ENCODE measurements at regions not wholly inside any gene's neighbourhood (a gene's known extent, or its start where the extent isn't known, plus 50 kb on each side); places are given as distances from the start of the nearest gene placed in this dataset.
"Not testable (repeated sequence)": the region's sequence is repeated elsewhere in the genome, so short reads cannot be mapped to it uniquely, and the experiment has no call there.

DNA sequence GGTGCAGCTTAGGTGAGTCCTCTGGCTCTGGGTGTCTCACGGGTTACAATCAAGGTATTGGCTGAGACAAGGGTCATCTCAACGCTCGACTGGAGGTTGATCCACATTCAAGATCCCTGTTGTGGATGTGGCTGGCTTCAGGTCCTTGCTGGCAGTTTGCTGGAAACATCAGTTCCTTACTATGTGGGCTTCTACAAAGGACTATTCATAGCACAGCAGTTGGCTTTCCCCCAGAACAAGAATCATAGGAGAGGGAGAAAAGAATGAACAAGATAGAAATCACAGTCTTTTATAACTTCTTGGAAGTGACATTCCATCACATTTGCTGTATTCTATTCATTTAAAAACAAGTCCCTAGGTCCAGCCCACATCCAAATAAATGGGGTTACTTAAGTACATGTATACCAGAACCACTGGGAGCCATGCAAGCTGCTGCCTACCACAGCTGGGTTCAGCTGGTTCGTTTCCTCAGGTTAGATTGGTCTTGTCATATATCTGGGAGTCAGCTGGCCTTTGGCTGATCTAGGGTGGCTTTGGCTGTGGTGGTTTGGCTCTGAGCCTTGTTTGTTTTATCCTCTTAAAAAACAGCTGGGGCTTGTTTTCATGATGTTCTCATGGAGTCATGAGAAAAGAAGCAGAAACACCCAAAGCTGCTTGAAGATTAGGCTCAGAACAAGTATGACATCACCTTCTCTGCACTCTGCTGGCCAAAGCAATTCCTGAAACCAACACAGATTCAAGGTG is 433.2 kb upstream of the SPTLC3 start:
- intact Hi-C loops (cut with micrococcal nuclease) = no loop called here

DNA sequence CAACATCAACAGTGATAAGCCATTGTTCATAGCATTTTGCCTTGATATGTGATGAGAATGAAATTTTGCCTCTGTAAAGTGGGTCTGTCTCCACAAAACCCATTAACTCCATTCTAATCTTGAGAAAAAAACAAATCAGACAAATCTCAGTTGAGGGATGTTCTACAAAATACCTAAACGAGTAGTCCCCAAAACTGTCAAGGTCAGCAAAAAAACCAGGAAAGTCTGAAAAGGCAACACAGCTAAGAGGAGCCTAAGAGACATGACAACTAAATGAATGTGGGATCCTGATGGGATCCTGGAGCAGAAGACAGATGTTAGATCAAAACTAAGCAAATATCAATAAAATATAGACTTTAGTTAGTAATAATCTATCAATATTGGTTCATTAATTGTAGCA is 431.6 kb upstream of the SPTLC3 start:
- intact Hi-C loops (cut with micrococcal nuclease) = no loop called here

DNA sequence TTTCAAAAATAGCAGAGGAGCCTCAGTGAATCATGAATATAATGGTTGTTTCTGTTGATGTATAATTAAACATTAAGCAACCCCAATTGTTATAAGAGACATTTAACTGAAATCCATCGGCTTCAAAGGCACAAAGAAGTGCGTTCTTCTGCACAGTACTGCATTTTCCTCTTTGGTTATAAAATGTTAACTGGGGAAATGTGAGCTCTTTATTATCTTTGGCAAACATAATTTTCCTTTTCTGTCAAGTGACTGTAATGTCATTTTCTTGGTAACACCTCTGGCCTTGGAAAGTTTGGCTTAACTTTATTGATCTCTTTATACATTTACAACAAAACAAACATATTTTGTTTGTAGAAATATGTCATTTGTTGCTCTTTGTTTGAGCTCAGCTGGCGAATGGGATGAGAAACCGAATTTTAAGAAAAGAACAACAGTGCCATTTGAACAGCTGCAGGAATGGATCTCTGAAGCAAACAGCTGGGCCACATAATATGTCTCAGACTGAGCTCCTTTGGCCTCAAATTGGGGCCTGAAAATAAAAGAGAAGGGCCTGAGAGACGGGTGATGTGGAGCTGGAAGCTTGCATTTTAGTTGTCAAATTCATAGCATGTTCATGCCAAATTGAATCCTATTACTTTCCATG is 427.0 kb upstream of the SPTLC3 start:
- intact Hi-C loops (cut with micrococcal nuclease) = no loop called here

DNA sequence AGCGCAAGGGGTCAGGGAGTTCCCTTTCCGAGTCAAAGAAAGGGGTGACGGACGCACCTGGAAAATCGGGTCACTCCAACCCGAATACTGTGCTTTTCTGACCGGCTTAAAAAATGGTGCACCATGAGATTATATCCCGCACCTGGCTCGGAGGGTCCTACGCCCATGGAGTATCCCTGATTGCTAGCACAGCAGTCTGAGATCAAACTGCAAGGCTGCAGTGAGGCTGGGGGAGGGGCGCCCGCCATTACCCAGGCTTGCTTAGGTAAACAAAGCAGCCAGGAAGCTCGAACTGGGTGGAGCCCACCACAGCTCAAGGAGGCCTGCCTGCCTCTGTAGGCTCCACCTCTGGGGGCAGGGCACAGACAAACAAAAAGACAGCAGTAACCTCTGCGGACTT is 426.1 kb upstream of the SPTLC3 start:
- intact Hi-C loops (cut with micrococcal nuclease) = not testable (repeated sequence)

GRCh38 chr20:12591949-12592470 is 416.8 kb upstream of the SPTLC3 start:
- intact Hi-C loops (cut with micrococcal nuclease) = no loop called here

- intact Hi-C loops (cut with micrococcal nuclease) = no loop called here
Observed at GRCh38 chr20:12592756-12593155, 416.0 kb upstream of the SPTLC3 start.

DNA sequence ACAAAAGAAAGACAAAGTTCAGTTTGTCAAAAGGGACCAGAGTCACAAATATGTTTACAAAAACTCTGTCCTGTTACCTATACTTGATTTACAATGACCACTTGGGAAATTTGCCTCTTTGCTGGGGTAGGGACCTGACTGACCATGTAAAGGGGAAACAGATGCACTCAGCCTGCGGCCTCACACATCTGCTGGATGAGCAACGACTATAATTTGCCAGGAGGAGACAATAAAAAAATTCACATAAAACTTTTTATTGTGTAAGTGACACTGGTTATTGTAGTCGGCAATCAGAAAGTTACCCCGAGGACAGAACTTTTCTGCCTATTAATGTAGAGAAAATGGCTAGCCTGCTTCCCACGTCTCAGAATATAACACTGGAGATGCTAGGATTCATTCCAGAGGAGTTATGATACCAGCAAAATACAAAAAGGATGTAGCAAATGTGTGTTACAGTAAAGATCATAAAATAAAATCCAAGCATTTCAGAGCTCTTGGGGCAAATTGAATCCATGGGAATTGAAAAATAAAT is 415.4 kb upstream of the SPTLC3 start:
- intact Hi-C loops (cut with micrococcal nuclease) = no loop called here

- intact Hi-C loops (cut with micrococcal nuclease) = no loop called here
Observed at GRCh38 chr20:12594410-12595088, 414.2 kb upstream of the SPTLC3 start.

GRCh38 chr20:12595841-12596240 is 412.9 kb upstream of the SPTLC3 start:
- intact Hi-C loops (cut with micrococcal nuclease) = no loop called here

GRCh38 chr20:12596863-12597262 is 411.9 kb upstream of the SPTLC3 start:
- intact Hi-C loops (cut with micrococcal nuclease) = no loop called here

DNA sequence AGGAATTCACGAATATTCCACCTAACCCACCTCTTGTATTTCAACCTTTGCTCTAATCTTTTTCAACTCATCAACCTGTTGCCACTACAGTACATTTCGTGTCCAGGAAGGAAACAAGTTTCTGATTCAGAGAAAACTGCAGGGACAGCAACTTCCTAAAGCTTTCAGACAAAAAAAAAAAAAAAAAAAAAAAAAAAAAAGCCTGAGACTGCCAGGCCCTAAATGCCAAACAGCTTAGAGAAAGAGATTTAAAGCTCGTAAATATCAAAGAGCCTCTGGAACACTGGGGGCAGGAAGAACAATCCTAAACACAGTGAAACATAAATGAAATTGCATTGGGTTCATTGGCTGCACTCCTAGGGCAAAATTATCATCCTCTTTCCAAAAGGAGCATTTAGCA is 411.2 kb upstream of the SPTLC3 start:
- intact Hi-C loops (cut with micrococcal nuclease) = no loop called here

DNA sequence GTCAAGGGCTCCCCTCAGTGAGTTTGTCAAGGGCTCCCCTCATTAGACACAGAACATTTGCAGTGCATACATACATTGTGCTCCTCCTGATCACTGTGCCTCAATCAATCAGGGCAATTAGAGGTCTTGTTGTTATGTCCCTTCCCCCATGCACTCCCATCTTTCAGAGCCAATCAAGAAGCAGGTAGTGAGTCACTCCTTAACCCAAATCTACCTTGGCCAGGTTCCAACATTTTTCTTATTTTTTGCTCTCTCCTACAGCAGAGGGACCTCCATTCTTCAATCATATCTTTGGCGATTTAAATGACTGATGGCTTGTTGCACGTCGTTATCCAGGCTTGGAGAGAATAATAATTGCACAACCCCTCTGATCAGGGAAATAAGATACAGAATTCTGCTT is 409.9 kb upstream of the SPTLC3 start:
- intact Hi-C loops (cut with micrococcal nuclease) = no loop called here

DNA sequence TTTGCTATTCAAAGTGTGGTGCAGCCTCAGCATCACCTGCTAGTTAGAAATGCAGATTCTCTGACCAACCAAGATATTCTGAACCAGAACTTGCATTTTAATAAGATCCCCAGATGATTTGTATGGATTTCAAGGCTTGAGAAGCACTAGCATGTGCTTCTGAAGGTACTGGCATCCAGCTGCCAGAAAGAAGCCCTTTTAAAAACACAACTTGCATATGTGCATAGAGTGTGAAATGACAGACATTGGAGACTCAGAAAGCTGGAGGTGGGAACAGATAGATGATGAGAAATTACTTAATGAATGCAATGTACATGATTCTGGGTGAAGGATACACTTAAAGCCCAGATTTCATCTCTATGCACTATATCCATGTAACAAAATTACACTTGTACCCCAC is 409.3 kb upstream of the SPTLC3 start:
- intact Hi-C loops (cut with micrococcal nuclease) = no loop called here

- intact Hi-C loops (cut with micrococcal nuclease) = no loop called here
Observed at GRCh38 chr20:12605751-12606150, 403.0 kb upstream of the SPTLC3 start.

DNA sequence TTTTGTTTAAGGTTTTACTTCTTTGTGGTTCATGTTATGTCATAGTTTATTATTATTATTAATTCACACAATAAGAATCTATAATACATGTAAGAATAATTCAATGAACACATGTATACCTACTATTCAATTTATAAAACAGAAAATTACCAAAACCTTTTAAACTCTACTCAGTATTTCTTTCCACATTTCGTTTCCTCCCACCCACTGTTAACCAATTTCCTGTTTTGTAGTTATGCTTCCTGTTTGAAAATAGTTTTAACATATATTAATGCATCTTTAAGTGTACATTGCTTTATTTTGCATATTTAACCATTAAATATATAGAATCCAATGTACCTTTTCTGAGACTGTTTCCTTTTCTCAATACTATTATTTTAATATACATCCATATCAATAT is 397.9 kb upstream of the SPTLC3 start:
- intact Hi-C loops (cut with micrococcal nuclease) = no loop called here

GRCh38 chr20:12614764-12615163 is 394.0 kb upstream of the SPTLC3 start:
- intact Hi-C loops (cut with micrococcal nuclease) = no loop called here

GRCh38 chr20:12617076-12617475 is 391.7 kb upstream of the SPTLC3 start:
- intact Hi-C loops (cut with micrococcal nuclease) = no loop called here

DNA sequence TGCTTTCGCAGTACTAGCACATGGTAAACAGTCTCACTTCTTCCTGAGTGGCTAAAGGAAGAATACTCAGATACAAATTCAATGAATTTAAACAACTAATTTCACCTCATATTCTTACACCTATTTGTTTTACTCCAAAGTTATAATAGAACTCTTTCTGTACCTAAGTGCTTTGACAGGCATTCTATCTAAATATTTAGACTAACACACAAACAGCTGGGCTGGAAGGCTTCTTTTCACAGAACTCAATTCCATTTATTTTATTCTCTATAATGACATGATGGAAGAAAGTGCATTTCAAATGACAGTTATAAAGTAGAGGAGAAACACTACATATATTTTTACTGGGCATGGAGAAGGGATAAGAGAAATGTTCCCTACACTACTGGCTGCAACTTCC is 384.9 kb upstream of the SPTLC3 start:
- intact Hi-C loops (cut with micrococcal nuclease) = no loop called here

DNA sequence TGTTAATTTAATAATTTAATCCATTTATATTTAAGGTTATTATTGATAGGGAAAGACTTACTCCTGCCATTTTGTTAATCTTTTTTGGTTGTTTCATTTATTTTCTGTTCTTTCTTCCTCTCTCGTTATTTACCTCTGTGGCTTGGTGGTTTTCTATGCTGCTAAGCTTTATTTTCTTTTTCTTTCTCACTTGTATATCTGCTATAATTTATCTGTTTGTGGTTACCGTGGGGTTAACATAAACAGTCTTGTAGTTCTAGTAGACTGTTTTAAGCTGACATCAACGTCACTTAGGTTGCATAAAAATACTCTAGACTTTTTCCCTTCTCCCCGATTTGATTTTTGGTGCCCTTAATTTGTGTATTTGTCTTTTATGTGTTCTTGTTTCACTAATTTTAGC is 381.3 kb upstream of the SPTLC3 start:
- intact Hi-C loops (cut with micrococcal nuclease) = no loop called here

DNA sequence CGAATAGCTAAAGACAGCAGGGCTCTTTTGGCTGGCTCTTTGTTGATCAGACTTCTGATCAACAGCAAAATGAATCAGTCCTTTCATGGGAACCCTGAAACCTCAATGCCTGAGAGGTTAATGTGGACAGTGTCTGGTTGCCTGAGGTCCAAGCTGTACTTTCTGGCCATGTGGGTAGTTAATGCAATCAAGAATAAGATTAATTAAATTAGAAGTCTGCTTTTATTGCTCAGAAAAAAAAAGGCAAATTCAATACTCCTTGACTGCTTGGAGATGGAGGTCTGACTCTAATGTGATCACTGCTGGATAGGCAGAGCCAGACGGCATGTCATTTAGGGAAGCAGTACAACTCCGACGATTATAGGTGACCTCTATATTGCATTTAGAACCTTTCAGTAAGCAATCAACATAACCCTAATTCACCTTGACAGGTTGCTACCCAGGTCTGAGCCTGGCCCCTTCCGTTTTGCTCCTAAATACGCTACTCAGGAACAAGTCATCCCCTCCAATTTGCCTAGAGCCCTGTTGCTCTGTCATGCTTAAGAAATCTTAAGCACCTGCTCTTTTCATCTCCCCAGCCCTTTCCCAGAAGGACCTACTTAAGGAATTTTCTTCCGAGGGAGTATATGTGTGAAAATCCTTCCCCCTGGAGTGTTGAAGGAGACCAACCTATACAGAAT is 370.0 kb upstream of the SPTLC3 start:
- intact Hi-C loops (cut with micrococcal nuclease) = no loop called here

GRCh38 chr20:12640251-12640650 is 368.5 kb upstream of the SPTLC3 start:
- intact Hi-C loops (cut with micrococcal nuclease) = no loop called here

DNA sequence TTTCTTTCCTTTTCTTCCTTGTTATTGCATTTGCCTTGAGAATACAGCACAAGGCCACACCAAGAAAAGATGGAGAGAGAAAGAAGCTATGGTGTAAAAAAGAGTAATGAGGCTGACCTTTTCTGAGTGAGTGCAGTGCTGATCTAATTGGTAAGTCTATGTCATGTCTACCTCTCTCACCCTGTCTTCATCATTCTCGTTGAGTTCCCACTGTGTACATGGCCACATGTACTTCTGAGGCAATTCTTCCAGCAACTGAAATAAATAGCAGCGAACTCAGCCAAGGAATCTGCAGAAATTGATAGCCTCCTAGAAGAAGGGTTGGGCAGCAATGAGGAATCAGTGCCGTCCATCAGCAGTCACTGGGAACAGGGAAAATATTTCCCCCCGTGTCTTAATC is 367.2 kb upstream of the SPTLC3 start:
- intact Hi-C loops (cut with micrococcal nuclease) = no loop called here
